ENCODE measurements at regions not wholly inside any gene's neighbourhood (a gene's known extent, or its start where the extent isn't known, plus 50 kb on each side); places are given as distances from the start of the nearest gene placed in this dataset.

- DNase-seq (ENCODE audit: low spot score), result no peak
These were observed 298.7 kb downstream of the RFC3 start for GRCh38 chr13:34116651-34117050.

- no peak for DNase-seq (ENCODE audit: low spot score)
These were observed 306.8 kb downstream of the RFC3 start for GRCh38 chr13:34124666-34125306.

DNA sequence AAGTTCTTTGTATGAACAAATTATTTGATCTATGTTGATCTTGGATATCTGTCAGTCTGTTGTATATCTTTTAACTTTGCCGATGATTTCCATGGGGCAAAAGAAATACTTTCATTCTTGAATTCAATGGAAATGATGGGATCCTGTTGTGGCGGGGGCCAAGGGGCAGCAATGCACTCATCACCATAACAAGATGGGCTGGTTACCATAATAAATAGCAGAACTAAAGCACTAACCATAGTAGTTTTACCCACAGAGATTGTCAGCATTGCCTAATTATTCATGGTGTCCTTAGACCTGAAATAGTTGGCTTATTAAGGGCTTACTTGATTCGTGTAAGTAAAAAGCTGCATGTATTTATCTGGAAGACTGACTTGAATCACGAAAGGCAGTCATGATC lies 309.6 kb downstream of the RFC3 start:
- DNase-seq (ENCODE audit: low spot score), result no peak

DNA sequence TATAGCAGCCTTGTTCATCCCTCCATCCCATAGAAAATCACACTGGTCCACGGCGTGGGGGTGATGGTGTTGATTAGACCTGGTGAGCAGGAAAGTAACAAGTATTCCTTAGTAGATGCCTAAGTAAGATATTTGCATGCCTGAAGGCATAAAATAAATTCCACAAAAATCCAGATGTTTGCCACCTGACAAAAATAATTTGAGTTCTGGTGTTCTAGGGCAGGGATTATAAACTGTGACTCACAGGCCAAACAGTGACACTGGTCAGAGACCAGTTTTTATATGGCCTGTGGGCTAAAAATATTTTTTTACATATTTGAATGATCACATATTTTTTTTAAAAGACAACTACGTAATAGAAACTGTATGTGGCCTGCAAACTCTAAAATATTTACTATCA lies 310.7 kb downstream of the RFC3 start:
- DNase-seq (ENCODE audit: low spot score), result no peak

DNA sequence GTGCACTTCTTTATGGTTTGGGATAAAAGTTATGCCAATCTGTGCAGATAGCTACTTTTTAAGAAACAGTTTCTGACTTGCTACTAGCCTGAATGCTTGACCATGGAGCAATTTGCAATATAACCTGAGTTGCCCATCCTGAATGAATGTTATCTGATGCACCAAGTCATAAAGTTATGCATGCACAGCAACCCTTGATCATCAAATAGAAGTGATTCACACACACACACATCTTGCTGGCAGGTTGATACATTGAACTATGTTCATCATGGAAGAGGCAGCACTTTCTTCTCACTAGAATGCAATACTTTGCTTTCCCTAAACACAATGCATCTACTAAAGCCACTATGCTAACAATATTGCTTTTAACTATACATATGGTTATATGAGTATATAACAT lies 311.5 kb downstream of the RFC3 start:
- DNase-seq (ENCODE audit: low spot score), result no peak

GRCh38 chr13:34137200-34137599 lies 319.3 kb downstream of the RFC3 start:
- DNase-seq (ENCODE audit: low spot score), result no peak

- DNase-seq (ENCODE audit: low spot score), result no peak
These were observed 321.8 kb downstream of the RFC3 start for GRCh38 chr13:34139660-34140227.

GRCh38 chr13:34143637-34144036 lies 325.7 kb downstream of the RFC3 start:
- DNase-seq (ENCODE audit: low spot score), result no peak

- DNase-seq (ENCODE audit: low spot score), result no peak
These were observed 326.2 kb downstream of the RFC3 start for GRCh38 chr13:34144142-34144541.

DNA sequence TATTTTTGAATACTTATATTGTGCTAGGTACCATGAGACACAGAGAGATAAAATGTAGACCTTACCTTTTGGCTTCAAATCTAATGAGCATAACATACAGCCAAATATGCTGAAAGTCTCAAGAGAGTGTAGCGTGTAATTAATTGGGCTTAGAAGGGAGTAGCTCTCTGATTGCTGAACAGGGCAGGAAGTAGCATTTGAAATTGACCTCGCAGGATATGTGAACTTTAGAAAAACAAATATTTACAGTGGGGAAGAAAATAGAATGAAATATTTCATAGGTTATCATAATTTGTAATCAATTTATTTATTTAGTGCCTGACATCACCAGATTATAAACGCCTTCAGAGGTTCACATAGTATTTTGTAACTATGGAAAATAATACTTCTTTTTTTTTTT lies 327.1 kb downstream of the RFC3 start:
- no peak for DNase-seq (ENCODE audit: low spot score)

GRCh38 chr13:34148359-34148758 lies 330.4 kb downstream of the RFC3 start:
- DNase-seq (ENCODE audit: low spot score), result no peak

- DNase-seq (ENCODE audit: low spot score), result no peak
These were observed 333.9 kb downstream of the RFC3 start for GRCh38 chr13:34151885-34152284.

- no peak for DNase-seq (ENCODE audit: low spot score)
These were observed 334.5 kb downstream of the RFC3 start for GRCh38 chr13:34152409-34152808.

DNA sequence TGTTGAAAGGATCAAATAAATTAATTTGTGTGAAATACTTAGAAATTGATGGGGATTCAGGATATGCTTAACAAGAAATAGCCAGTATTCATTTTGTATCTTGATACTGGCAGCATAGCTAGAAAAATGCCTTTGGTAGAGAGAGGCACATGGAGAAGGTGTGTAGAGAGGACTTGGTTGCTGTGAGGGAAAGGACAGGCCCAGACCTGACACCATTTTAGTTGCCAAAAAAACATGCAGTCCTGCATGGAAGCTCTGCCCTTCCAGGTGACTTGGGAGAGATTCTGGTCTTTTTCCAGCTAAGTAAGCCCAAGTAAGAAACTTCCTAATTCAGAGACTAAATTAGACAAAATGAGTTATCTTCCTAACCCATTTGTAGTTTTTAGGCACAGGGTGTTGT lies 335.0 kb downstream of the RFC3 start:
- DNase-seq (ENCODE audit: low spot score), result no peak

DNA sequence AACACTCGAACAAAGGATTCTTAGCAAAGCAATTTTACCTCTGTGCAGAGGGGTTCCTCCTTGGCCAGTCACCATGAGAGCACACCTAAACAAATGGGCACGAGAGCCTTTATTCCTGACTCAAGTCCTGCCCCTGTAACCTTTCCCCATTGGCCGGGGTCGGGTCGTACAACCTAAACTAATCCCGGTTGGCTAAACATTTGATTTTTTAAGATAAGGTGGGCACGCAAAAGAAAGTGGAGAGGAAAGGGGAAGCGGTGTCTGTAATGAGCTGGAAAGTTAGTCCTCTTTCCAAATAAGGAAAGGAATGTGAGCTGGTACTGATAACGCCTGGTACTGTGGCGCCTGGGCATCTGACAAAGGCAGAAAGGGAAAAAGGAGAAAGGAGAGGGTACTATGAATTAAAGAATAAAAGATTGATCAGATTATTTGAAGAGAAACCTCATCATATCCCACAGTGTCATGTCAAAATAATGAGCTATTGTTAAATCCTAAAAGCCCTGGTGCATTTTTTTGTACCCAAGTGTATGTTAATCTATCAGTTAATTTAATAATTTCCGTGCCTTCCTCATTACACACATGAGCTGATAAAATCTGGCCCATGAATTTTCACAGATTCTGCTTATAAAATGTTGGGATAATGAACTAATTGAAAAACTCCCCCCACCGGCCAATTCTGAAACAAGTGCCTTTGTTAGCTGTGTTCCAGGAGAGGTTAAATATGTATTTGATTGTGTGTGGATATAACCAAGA lies 335.7 kb downstream of the RFC3 start:
- DNase-seq (ENCODE audit: low spot score), result no peak

DNA sequence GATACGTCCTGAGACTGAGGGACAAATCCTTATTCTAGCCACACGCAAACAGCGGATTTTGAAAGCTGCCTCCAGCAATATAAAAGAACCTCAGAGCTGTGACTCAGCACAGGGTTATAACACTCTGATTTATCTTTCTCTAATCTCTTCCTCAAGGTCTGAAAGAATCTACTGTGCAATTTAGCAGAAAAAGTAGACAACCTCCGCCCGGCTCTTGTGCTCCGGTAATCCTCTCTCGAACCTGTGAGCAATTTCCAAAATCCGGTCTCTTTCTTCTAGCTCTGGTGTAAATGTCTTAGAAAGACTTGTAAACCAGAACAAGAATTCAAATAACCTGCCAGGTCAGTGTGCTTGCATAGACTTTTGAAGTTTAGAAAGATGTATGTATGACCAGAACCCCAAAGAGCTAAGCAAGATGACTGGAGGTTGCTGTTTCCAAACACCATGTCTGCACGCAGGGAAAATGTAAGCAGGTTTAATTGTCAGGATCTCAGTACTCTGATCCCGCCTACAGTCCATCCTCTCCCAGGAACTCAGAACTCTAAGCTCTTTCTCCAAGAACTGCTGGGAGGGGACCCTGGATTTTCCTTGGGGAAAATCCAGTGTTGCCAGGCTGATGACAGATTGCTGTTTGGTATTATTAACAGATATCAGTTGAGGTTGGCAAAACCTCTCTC lies 338.1 kb downstream of the RFC3 start:
- DNase-seq (ENCODE audit: low spot score), result no peak

- peak; percentile 96 for DNase-seq (ENCODE audit: low spot score)
These were observed 339.0 kb downstream of the RFC3 start for GRCh38 chr13:34156841-34157365.

- no peak for DNase-seq (ENCODE audit: low spot score)
These were observed 342.0 kb downstream of the RFC3 start for GRCh38 chr13:34159946-34160345.

DNA sequence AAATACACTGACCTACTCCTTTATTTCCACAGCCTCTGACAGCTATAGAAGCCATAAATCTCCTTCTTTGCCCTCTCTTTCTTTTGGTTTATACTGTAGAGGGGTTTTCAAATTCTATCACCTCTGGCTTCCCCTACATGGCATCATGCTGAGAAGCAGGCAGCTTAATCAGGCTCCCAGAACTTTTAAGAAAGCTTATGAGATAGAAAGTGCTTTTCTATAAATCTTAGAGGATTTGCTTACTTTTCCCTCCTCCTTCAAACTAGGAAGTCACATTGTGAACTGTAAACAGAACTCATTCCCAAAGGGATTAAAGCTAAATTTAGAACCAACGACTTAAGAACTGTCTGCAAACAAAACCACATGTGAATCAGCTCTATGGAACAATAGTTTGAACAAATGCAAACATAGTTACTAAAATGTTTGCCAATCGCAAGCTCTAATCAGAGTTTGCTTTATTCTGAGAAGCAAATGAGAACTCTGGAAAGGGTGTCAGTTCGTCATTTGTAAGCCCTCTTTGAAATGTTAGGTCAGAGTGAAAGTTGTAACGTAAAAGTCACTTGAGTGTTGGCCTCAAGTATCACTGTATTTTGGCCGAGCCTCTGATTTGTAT lies 344.1 kb downstream of the RFC3 start:
- DNase-seq (ENCODE audit: low spot score), result no peak

GRCh38 chr13:34162544-34162933 lies 344.6 kb downstream of the RFC3 start:
- no peak for DNase-seq (ENCODE audit: low spot score)

- DNase-seq (ENCODE audit: low spot score), result no peak
These were observed 346.6 kb downstream of the RFC3 start for GRCh38 chr13:34164582-34164981.

DNA sequence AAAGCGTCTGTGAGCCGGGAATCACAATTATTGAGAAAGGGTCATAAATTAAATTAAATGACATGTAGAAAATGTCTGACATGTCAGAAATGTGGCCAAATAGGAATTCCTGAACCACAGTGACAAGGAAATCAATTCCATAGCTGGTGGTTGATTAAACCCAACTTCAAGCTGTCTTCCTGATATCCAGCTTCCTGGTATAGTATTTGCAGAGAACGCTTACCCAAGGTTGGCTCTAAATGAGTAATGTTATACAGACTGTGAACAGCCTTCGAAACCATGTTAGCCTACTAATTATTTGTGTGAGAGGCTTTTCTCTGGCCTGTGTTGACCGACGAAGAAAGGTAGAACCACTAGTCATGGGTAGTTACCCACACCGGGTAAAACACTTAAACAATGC lies 347.2 kb downstream of the RFC3 start:
- DNase-seq (ENCODE audit: low spot score), result no peak
